IMR-90 (cell line): ENCODE measurements at regions not wholly inside any gene's neighbourhood (a gene's known extent, or its start where the extent isn't known, plus 50 kb on each side); places are given as distances from the start of the nearest gene placed in this dataset.

Experiments
- BHLHE40 ChIP-seq: fragments of 150-350 bp; IDR thresholded peaks from 2 replicates; pipeline ENCODE4 v1.6.1; 2016; ENCODE audit warnings: mild to moderate bottlenecking, low read depth, low read length
- CEBPB ChIP-seq: IDR thresholded peaks from 2 replicates; pipeline ENCODE4 v1.6.1; 2012; ENCODE audit warnings: low read depth, low read length, improper control_type of control experiment
- FOS ChIP-seq: fragments of 150-350 bp; IDR thresholded peaks from 2 replicates; pipeline ENCODE4 v1.6.1; 2016; ENCODE audit warnings: low read depth, low read length
- MAZ ChIP-seq: IDR thresholded peaks from 2 replicates; pipeline ENCODE4 v1.6.1; 2012; ENCODE audit warnings: low read depth, mild to moderate bottlenecking, low read length, improper control_type of control experiment, moderate library complexity, borderline replicate concordance
- POLR2A ChIP-seq: IDR thresholded peaks from 2 replicates; pipeline ENCODE4 v1.6.1; 2012; ENCODE audit warnings: mild to moderate bottlenecking, low read depth, low read length
- RAD21 ChIP-seq: IDR thresholded peaks from 2 replicates; pipeline ENCODE4 v1.6.1; 2012; ENCODE audit warnings: low read length, improper control_type of control experiment
- RCOR1 ChIP-seq: IDR thresholded peaks from 2 replicates; pipeline ENCODE4 v1.6.1; 2012; ENCODE audit warnings: mild to moderate bottlenecking, low read length, improper control_type of control experiment; ENCODE audit not compliant: insufficient replicate concordance
- SMC3 ChIP-seq: fragments of 150-350 bp; IDR thresholded peaks from 2 replicates; pipeline ENCODE4 v1.6.1; 2016; ENCODE audit warnings: low read depth, mild to moderate bottlenecking, antibody characterized with exemption, low read length, moderate library complexity
- TF ChIP-seq, protein P1 (sequence below): conservative IDR thresholded peaks from 2 replicates; pipeline ENCODE4 v1.5.1; 2012; ENCODE audit warnings: mild to moderate bottlenecking, low read depth, low read length, improper control_type of control experiment
- TF ChIP-seq, protein P2 (sequence below): fragments of 150-350 bp; IDR thresholded peaks from 2 replicates; pipeline ENCODE4 v1.6.1; 2016; ENCODE audit warnings: low read depth, mild to moderate bottlenecking, low read length, moderate library complexity, borderline replicate concordance

DNA sequence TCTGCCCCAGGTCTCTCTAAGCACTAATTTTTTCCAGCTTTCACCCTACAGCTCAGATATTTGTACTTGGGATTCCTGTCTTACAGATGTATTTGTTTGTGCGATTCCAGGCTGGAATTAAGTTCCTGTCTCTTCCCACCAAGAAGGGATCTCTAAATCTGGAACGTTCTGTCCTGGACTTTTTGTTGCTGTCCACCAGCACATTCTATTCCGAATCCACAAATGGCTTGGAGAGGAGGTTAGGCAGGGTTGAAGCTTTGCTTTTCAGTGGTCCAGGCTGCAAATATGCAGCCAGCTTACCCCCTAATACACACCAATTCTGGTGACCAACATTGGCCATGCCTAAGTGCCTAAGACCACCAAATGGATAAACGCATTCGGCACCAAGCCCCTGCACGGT, 315.0 kb downstream of the TNS1 start:
- no peak for TF ChIP-seq POLR2A
- TF ChIP-seq, protein P1, sequence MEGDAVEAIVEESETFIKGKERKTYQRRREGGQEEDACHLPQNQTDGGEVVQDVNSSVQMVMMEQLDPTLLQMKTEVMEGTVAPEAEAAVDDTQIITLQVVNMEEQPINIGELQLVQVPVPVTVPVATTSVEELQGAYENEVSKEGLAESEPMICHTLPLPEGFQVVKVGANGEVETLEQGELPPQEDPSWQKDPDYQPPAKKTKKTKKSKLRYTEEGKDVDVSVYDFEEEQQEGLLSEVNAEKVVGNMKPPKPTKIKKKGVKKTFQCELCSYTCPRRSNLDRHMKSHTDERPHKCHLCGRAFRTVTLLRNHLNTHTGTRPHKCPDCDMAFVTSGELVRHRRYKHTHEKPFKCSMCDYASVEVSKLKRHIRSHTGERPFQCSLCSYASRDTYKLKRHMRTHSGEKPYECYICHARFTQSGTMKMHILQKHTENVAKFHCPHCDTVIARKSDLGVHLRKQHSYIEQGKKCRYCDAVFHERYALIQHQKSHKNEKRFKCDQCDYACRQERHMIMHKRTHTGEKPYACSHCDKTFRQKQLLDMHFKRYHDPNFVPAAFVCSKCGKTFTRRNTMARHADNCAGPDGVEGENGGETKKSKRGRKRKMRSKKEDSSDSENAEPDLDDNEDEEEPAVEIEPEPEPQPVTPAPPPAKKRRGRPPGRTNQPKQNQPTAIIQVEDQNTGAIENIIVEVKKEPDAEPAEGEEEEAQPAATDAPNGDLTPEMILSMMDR, result no peak
- no peak for TF ChIP-seq CEBPB
- no peak for TF ChIP-seq RAD21
- TF ChIP-seq, protein P2, sequence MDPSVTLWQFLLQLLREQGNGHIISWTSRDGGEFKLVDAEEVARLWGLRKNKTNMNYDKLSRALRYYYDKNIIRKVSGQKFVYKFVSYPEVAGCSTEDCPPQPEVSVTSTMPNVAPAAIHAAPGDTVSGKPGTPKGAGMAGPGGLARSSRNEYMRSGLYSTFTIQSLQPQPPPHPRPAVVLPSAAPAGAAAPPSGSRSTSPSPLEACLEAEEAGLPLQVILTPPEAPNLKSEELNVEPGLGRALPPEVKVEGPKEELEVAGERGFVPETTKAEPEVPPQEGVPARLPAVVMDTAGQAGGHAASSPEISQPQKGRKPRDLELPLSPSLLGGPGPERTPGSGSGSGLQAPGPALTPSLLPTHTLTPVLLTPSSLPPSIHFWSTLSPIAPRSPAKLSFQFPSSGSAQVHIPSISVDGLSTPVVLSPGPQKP, result no peak
- no peak for TF ChIP-seq SMC3
- no peak for TF ChIP-seq BHLHE40
- TF ChIP-seq MAZ, result no peak
- no peak for TF ChIP-seq FOS
- TF ChIP-seq RCOR1, result no peak
